IPS-15b (cell line): ENCODE measurements at regions not wholly inside any gene's neighbourhood (a gene's known extent, or its start where the extent isn't known, plus 50 kb on each side); places are given as distances from the start of the nearest gene placed in this dataset.

Source experiments
- H3K27me3 ChIP-seq: one replicate; pipeline ENCODE4 v1.6.1; 2013; ENCODE audit warnings: low read length; ENCODE audit not compliant: control insufficient read depth, insufficient read depth
- H3K36me3 ChIP-seq: one replicate; pipeline ENCODE4 v1.6.1; 2013; ENCODE audit warnings: low read length; ENCODE audit not compliant: control insufficient read depth, insufficient read depth
- H3K4me1 ChIP-seq: one replicate; pipeline ENCODE4 v1.6.1; 2013; ENCODE audit warnings: mild to moderate bottlenecking, low read length; ENCODE audit not compliant: control insufficient read depth, insufficient read depth
- H3K4me3 ChIP-seq: one replicate; pipeline ENCODE4 v1.5.1; 2013; ENCODE audit warnings: low read depth, low read length
- H3K9ac ChIP-seq: one replicate; pipeline ENCODE4 v1.6.1; 2013; ENCODE audit warnings: low read depth, mild to moderate bottlenecking, low read length
- H3K9me3 ChIP-seq: one replicate; pipeline ENCODE4 v1.6.1; 2013; ENCODE audit warnings: mild to moderate bottlenecking, low read length; ENCODE audit not compliant: control insufficient read depth, insufficient read depth

DNA sequence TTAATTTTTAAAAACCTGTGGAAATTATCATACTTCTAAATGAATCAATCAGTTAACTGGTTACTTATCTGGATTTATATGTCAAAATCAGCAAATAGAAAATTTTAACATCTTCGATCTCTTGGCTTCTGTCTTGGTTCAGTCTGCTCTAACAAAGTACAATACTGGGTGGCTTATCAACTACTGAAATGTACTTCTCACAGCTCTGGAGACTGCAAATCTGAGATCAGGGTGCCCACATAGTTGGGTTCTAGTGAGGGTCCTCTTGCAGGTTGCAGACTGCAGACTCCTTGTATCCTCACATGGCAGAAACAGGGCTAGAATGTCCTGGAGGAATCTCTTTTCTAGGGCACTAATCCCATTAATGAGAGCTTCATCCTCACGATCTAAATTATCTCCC lies 1851.6 kb upstream of the TENM3 start:
- no peak overlapping the region for H3K9ac ChIP-seq
- no peaks in the 10 kb centered on the region for H3K36me3 ChIP-seq
- no peak overlapping the region for H3K4me3 ChIP-seq
- no peaks in the 10 kb centered on the region for H3K4me1 ChIP-seq
- no peaks in the 10 kb centered on the region for H3K27me3 ChIP-seq
- H3K9me3 ChIP-seq, result no peaks in the 10 kb centered on the region

- Histone ChIP-seq H3K4me3 (no peak overlapping the region), H3K36me3 (no peaks in the 10 kb centered on the region), H3K27me3 (no peaks in the 10 kb centered on the region), H3K4me1 (no peaks in the 10 kb centered on the region), H3K9me3 (no peaks in the 10 kb centered on the region), H3K9ac (no peak overlapping the region)
These were observed 1848.9 kb upstream of the TENM3 start for GRCh38 chr4:180394312-180394711.

- Histone ChIP-seq H3K4me1 (no peaks in the 10 kb centered on the region), H3K27me3 (no peaks in the 10 kb centered on the region), H3K4me3 (no peak overlapping the region), H3K9me3 (no peaks in the 10 kb centered on the region), H3K9ac (no peak overlapping the region), H3K36me3 (no peaks in the 10 kb centered on the region)
These were observed 1848.5 kb upstream of the TENM3 start for GRCh38 chr4:180394730-180395129.

- no peak overlapping the region for H3K4me3 ChIP-seq
- H3K27me3 ChIP-seq, result no peaks in the 10 kb centered on the region
- H3K9ac ChIP-seq, result no peak overlapping the region
- H3K4me1 ChIP-seq, result no peaks in the 10 kb centered on the region
- no peaks in the 10 kb centered on the region for H3K9me3 ChIP-seq
- H3K36me3 ChIP-seq, result no peaks in the 10 kb centered on the region
These were observed 1844.6 kb upstream of the TENM3 start for GRCh38 chr4:180398564-180398963.

GRCh38 chr4:180407275-180407885 lies 1835.8 kb upstream of the TENM3 start:
- Histone ChIP-seq H3K4me1 (no peaks in the 10 kb centered on the region), H3K27me3 (no peaks in the 10 kb centered on the region), H3K36me3 (no peaks in the 10 kb centered on the region), H3K9ac (no peak overlapping the region), H3K4me3 (no peak overlapping the region), H3K9me3 (no peaks in the 10 kb centered on the region)

DNA sequence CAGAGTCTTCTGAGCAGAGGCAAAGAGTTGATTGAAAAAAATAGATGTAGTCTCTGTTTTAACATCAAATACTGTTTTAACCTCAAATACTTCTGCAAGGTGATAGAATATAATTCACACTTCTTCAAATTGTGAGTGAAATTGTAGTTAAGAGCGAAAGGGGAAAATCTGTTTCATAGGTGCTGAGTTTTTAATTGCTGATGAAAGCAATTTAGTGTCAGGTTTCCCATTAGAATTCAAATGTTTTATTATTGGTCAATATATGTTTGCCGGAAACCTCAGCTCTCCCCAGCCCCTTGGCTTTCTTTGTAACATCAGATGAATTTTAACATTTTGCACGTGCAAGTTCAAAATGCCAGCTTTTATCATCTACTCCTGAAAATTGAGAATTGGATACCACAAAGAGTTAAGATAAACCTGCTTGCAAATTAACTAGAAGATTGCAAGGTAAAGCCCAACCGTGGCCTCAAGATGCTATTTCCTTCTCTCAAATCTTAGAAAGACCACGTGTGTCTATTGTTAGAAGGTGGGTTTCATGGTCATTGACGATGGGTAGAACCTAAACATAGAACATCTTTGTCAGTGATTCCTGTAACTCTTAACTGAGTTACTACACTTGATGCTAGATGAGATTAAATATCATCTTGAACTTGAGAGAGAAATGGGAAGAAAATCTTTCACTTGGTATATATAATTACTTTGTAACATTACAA lies 1824.2 kb upstream of the TENM3 start:
- Histone ChIP-seq H3K36me3 (no peaks in the 10 kb centered on the region), H3K9me3 (no peaks in the 10 kb centered on the region), H3K9ac (no peak overlapping the region), H3K4me3 (no peak overlapping the region), H3K27me3 (no peaks in the 10 kb centered on the region), H3K4me1 (no peaks in the 10 kb centered on the region)

- Histone ChIP-seq H3K4me1 (no peaks in the 10 kb centered on the region), H3K27me3 (no peaks in the 10 kb centered on the region), H3K4me3 (no peak overlapping the region), H3K9ac (no peak overlapping the region), H3K36me3 (no peaks in the 10 kb centered on the region), H3K9me3 (no peaks in the 10 kb centered on the region)
These were observed 1820.1 kb upstream of the TENM3 start for GRCh38 chr4:180422989-180423711.

DNA sequence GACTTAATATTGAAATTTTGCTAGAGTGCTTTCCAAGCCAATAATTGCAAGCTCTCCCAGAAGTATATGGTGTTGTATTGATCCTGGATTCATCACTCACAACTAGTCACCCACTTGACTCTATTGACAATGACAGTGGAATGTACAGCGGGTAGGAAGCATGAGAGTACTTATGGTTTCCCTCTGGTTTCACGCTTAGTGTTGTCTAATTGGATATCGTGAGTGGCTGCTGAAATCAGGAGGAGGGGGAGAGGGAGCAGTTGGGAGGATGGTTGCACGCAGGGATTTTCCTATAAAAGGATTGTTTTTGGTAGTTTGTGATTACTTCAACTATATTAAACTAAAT lies 1819.5 kb upstream of the TENM3 start:
- H3K9ac ChIP-seq, result no peak overlapping the region
- no peaks in the 10 kb centered on the region for H3K9me3 ChIP-seq
- no peak overlapping the region for H3K4me3 ChIP-seq
- no peaks in the 10 kb centered on the region for H3K4me1 ChIP-seq
- no peaks in the 10 kb centered on the region for H3K36me3 ChIP-seq
- H3K27me3 ChIP-seq, result no peaks in the 10 kb centered on the region

DNA sequence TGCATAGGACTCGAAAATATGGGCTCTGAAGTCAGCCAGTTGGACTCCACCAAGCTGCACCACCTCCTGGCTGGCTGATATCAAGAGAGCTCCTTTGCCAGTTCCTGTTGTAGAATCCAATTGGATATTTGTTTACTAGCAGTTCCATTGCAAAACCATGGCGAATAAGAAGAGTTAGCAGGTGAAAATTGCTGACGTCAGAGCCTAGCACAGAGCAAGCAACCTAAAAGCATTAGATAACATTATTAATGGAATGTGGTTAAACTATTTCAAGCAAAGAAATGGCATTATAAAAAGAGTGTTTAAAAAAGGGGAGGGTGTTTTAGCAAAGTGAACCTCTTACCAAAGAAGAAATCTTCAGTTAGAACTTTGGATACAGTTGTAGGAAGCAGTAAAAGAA lies 1816.3 kb upstream of the TENM3 start:
- Histone ChIP-seq H3K9me3 (no peaks in the 10 kb centered on the region), H3K36me3 (no peaks in the 10 kb centered on the region), H3K4me3 (no peak overlapping the region), H3K4me1 (no peaks in the 10 kb centered on the region), H3K27me3 (no peaks in the 10 kb centered on the region), H3K9ac (no peak overlapping the region)

DNA sequence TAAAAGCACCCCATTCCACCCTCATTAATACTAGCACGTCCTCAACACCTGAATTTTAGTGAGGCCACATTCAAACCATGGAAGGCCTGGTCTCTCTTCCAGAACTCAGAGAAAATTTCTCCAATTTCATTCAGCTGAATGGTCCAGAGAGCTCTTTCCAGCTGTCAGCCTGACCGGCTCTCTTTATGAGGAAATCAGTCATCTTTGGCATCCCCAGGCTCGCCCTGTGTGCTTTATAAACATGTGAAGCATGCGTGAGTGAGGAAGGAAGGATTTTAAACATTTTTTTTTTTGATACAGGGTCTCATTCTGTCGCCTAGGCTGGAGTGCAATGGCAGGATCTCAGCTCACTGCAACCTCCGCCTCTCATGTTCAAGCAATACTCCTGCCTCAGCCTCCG lies 1812.9 kb upstream of the TENM3 start:
- H3K9me3 ChIP-seq, result no peaks in the 10 kb centered on the region
- no peaks in the 10 kb centered on the region for H3K4me1 ChIP-seq
- H3K9ac ChIP-seq, result no peak overlapping the region
- H3K36me3 ChIP-seq, result no peaks in the 10 kb centered on the region
- H3K4me3 ChIP-seq, result no peak overlapping the region
- H3K27me3 ChIP-seq, result no peaks in the 10 kb centered on the region

GRCh38 chr4:180434131-180434895 lies 1808.9 kb upstream of the TENM3 start:
- H3K9ac ChIP-seq, result no peak overlapping the region
- no peaks in the 10 kb centered on the region for H3K36me3 ChIP-seq
- H3K4me1 ChIP-seq, result no peaks in the 10 kb centered on the region
- H3K27me3 ChIP-seq, result no peaks in the 10 kb centered on the region
- no peaks in the 10 kb centered on the region for H3K9me3 ChIP-seq
- no peak overlapping the region for H3K4me3 ChIP-seq
